C4-2B (cell line): ENCODE measurements at regions not wholly inside any gene's neighbourhood (a gene's known extent, or its start where the extent isn't known, plus 50 kb on each side); places are given as distances from the start of the nearest gene placed in this dataset.

Source experiments
- H3K27ac ChIP-seq: fragments of 450-650 bp; 2 replicates; pipeline ENCODE4 v1.5.1; 2017
- ZFX ChIP-seq: fragments of 450-650 bp; IDR thresholded peaks from 2 replicates; pipeline ENCODE4 v1.6.1; 2017
- TF ChIP-seq, protein P1 (sequence below): fragments of 450-650 bp; conservative IDR thresholded peaks from 2 replicates; pipeline ENCODE4 v1.5.1; 2017; ENCODE audit warnings: mild to moderate bottlenecking

- no peak for TF ChIP-seq ZFX
- TF ChIP-seq, protein P1, sequence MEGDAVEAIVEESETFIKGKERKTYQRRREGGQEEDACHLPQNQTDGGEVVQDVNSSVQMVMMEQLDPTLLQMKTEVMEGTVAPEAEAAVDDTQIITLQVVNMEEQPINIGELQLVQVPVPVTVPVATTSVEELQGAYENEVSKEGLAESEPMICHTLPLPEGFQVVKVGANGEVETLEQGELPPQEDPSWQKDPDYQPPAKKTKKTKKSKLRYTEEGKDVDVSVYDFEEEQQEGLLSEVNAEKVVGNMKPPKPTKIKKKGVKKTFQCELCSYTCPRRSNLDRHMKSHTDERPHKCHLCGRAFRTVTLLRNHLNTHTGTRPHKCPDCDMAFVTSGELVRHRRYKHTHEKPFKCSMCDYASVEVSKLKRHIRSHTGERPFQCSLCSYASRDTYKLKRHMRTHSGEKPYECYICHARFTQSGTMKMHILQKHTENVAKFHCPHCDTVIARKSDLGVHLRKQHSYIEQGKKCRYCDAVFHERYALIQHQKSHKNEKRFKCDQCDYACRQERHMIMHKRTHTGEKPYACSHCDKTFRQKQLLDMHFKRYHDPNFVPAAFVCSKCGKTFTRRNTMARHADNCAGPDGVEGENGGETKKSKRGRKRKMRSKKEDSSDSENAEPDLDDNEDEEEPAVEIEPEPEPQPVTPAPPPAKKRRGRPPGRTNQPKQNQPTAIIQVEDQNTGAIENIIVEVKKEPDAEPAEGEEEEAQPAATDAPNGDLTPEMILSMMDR: no peak
- H3K27ac ChIP-seq: no peak overlapping the region
These were observed 823.2 kb upstream of the LCORL start for GRCh38 chr4:18844726-18845125.

DNA sequence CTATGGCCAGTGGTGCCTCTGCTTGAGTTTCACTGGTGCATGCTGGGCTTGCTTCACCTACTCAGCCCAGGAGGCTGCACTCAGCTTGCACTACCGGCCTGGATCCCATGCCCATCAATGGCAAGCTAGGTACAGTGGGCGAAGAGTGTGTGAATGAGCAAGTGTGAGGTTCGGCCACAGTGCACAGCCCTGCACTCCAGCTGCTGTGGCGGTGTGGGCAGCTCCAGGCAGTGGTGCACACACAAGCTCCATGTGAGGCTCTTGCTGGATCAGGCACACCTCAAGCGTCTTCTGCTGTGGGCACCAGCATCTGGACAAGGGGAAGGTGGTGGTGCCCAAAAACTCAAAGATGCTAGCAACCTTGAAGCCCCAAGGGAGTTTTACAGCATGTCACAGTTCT is 820.9 kb upstream of the LCORL start:
- no peak overlapping the region for H3K27ac ChIP-seq
- TF ChIP-seq, protein P1: no peak
- TF ChIP-seq ZFX: no peak

DNA sequence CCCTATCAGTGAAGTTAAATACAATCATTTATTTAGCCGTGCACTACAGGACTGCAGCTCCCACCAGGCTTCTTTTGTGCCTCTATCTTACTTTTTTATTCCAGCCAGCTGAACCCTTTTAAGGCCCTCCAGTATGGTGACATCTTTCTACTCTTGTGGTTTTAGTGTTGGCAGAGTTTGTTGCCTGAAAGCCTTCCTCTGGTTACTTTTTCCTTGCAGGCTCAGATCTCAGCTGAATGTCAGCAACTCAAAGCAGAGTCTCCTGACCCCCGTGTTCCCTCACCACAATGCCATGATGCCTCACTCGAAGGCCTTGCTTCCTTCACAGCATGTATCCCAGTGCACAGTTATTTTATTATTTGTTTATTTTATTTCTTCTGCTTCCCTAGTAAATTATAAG is 818.9 kb upstream of the LCORL start:
- H3K27ac ChIP-seq: no peak overlapping the region

GRCh38 chr4:18816228-18816895 is 794.8 kb upstream of the LCORL start:
- TF ChIP-seq ZFX: no peak
- TF ChIP-seq, protein P1: no peak
- no peak overlapping the region for H3K27ac ChIP-seq

More for the DNA sequence above, 818.9 kb upstream of the LCORL start:
- no peak for TF ChIP-seq ZFX
- TF ChIP-seq, protein P1: no peak

DNA sequence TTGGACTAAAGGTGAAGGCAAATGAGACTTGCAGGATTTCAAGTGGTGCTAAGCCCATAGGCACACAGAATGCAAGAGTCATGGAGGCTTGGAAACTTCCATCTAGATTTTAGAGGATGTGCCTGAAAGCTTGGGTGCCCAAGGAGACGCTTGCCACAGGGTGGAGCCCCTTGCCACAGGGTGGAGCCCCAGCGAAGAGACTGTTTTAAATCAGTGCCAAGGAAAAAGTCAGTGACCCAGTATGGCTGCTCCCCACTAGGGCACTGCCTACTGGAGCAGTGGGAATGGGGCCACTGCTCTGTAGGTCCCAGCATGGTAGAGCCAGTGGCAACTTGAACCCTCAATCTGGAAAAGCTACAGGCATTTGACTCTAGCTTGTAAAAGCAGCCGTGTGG is 794.2 kb upstream of the LCORL start:
- TF ChIP-seq, protein P1: no peak
- TF ChIP-seq ZFX: no peak
- H3K27ac ChIP-seq: no peak overlapping the region

DNA sequence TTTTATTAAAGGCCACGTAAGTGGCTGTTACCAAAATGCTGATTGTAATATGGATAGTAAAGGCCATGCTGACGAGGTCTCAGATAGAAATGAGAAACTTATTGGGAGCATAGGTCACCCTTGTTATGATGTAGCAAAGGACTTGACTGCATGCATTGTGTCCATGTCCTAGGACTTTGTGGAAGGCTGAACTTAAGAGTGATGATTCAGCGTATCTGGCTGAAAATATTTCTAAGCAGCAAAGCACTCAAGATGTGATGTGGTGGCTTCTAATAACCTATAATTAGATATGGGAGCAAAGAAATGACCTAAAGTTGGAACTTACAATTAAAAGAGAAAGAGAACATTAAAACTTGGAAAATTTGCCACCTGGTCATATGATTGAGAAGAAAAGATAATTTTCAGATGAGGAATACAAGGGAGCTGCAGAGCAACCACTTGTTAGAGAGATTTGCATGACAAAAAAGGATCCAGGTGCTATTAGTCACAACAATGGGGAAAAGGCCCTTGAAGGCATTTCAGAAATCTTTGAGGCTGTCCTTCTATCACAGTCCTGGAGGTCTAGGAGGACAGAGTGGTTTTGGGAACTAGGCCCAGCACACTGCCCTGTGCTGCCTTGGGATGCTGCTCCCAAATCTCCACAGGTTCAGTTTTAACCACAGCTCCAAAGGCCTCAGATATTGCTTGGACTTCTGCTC is 793.7 kb upstream of the LCORL start:
- H3K27ac ChIP-seq: no peak overlapping the region
- TF ChIP-seq, protein P1: no peak
- TF ChIP-seq ZFX: no peak

- no peak overlapping the region for H3K27ac ChIP-seq
- TF ChIP-seq, protein P1: no peak
- no peak for TF ChIP-seq ZFX
These were observed 792.2 kb upstream of the LCORL start for GRCh38 chr4:18813771-18814170.
